ENCODE measurements at regions not wholly inside any gene's neighbourhood (a gene's known extent, or its start where the extent isn't known, plus 50 kb on each side); places are given as distances from the start of the nearest gene placed in this dataset.
A peak's percentile ranks its signal among the peaks of the same experiment; 100 is the strongest.

DNA sequence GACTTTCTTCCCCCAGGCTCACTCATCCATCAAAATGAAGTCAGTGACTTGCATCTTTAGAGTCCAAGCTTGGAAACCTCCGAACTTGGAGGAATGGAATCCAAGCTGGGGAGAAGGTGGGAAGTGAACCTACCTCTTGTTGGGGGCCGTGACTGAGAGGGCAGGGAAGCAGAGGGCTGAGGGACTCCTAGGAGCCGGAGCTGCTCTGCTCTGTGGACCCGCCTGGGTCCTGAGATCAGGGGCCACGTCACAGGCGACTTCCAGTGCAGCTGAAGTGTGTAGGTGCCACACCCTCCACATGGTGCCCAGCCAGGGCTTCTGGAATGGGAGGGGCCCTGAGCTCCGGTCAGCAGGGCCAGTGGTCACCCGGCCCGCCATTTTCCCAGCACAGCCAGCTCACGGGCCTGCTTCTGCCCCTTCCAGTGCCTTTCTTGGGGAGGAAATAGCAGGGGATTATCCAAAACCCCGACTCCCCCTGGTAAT lies 63.4 kb upstream of the OTOS start:
- H3K27me3 ChIP-seq, result no peaks in the 10 kb centered on the region
- intact Hi-C loops (cut with DNase I), result no loop called here
- no peak for TF ChIP-seq POLR2A (IDR thresholded peaks at IDR 0.05)
- no peak for TF ChIP-seq CTCF (IDR thresholded peaks at IDR 0.05)
- H3K4me1 ChIP-seq, result no peaks in the 10 kb centered on the region
- no peak overlapping the region for H3K4me3 ChIP-seq
- H3K27ac ChIP-seq, result no peak overlapping the region
- 77% methylated on average over 4 of the region's 11 CpGs for WGBS (ENCODE audit: insufficient coverage, low coverage, low lambda C conversion rate, missing lambda C conversion rate)
- DNase-seq (peak in 2 of 3 donors; percentile 15 to 32), ATAC-seq (no peak)
- no peaks in the 10 kb centered on the region for H3K36me3 ChIP-seq
- no peaks in the 10 kb centered on the region for H3K9me3 ChIP-seq

GRCh38 chr2:240204431-240205276 lies 64.2 kb upstream of the OTOS start:
- DNase-seq, result peak in 2 of 3 donors; percentile 24 to 26
- H3K4me3 ChIP-seq, result no peak overlapping the region
- 68% methylated on average over 12 of the region's 17 CpGs for WGBS (ENCODE audit: insufficient coverage, low coverage, low lambda C conversion rate, missing lambda C conversion rate)
- TF ChIP-seq CTCF (IDR thresholded peaks at IDR 0.05) (no peak), POLR2A (IDR thresholded peaks at IDR 0.05) (no peak)
- intact Hi-C loops (cut with DNase I), result no loop called here
- no peaks in the 10 kb centered on the region for H3K4me1 ChIP-seq
- no peaks in the 10 kb centered on the region for H3K27me3 ChIP-seq
- no peaks in the 10 kb centered on the region for H3K9me3 ChIP-seq
- H3K36me3 ChIP-seq, result no peaks in the 10 kb centered on the region
- no peak overlapping the region for H3K27ac ChIP-seq
- ATAC-seq, result no peak

GRCh38 chr2:240205348-240205747 lies 64.9 kb upstream of the OTOS start:
- 39% methylated on average over 3 of the region's 3 CpGs for WGBS (ENCODE audit: insufficient coverage, low coverage, low lambda C conversion rate, missing lambda C conversion rate)
- intact Hi-C loops (cut with DNase I), result no loop called here
- Histone ChIP-seq H3K36me3 (no peaks in the 10 kb centered on the region), H3K27me3 (no peaks in the 10 kb centered on the region), H3K27ac (no peak overlapping the region), H3K4me1 (no peaks in the 10 kb centered on the region), H3K4me3 (no peak overlapping the region), H3K9me3 (no peaks in the 10 kb centered on the region)
- DNase-seq (peak in 2 of 3 donors; percentile 27 to 43), ATAC-seq (peak in 1 of 4 donors; percentile 65)
- no peak for TF ChIP-seq CTCF (IDR thresholded peaks at IDR 0.05)
- TF ChIP-seq POLR2A (IDR thresholded peaks at IDR 0.05), result no peak

GRCh38 chr2:240205772-240206171 lies 65.3 kb upstream of the OTOS start:
- TF ChIP-seq CTCF (IDR thresholded peaks at IDR 0.05), result no peak
- TF ChIP-seq POLR2A (IDR thresholded peaks at IDR 0.05), result no peak
- no peaks in the 10 kb centered on the region for H3K9me3 ChIP-seq
- H3K36me3 ChIP-seq, result no peaks in the 10 kb centered on the region
- no peak for DNase-seq
- H3K27ac ChIP-seq, result no peak overlapping the region
- no peaks in the 10 kb centered on the region for H3K27me3 ChIP-seq
- H3K4me1 ChIP-seq, result no peaks in the 10 kb centered on the region
- intact Hi-C loops (cut with DNase I), result no loop called here
- no peak for ATAC-seq
- H3K4me3 ChIP-seq, result no peak overlapping the region
- WGBS (ENCODE audit: insufficient coverage, low coverage, low lambda C conversion rate, missing lambda C conversion rate), result 10% methylated on average over 2 of the region's 2 CpGs

All from right lobe of liver (tissue), 6 donors.